H1 (cell line): ENCODE measurements at regions not wholly inside any gene's neighbourhood (a gene's known extent, or its start where the extent isn't known, plus 50 kb on each side); places are given as distances from the start of the nearest gene placed in this dataset.

Experiments used
- CTCF ChIA-PET: fragments of 300-600 bp; sonication (Branson Sonifier 250); formaldehyde crosslinking; loops from one replicate; lab custom pipeline; 2021; ENCODE audit not compliant: partially characterized antibody; lab: Charles Lee
- POLR2A ChIA-PET: fragments of 300-600 bp; sonication (Branson Sonifier 250); formaldehyde crosslinking; loops from one replicate; lab custom pipeline; 2021; ENCODE audit warnings: inconsistent platforms; ENCODE audit not compliant: partially characterized antibody; lab: Charles Lee
- DNase-seq, 2 experiments: peaks; one replicate each; pipeline versions ENCODE4 v3.0.0 to v3.0.0-alpha.2; 2010 to 2022; ENCODE audit warnings: low spot score in 2 of 2, low read depth in 1 of 2, mixed read lengths in 1 of 2
- FAIRE-seq: peaks from 2 replicates; lab custom pipeline; 2011; peaks lifted over from hg19 to GRCh38; lab: Jason Lieb, UNC
- H2AFZ ChIP-seq: 2 replicates; pipeline ENCODE4 v1.8.1; 2012; ENCODE audit warnings: low read length, inconsistent platforms
- H2AK5ac ChIP-seq: 2 replicates; pipeline ENCODE4 v1.6.1; 2013; ENCODE audit warnings: low read depth, low read length
- H2BK120ac ChIP-seq: replicated peaks from 2 replicates; pipeline ENCODE3; 2013; ENCODE audit warnings: low read depth, low read length, inconsistent platforms
- H2BK12ac ChIP-seq: 2 replicates; pipeline ENCODE4 v1.6.1; 2013; ENCODE audit warnings: low read depth, low read length
- H2BK15ac ChIP-seq: 2 replicates; pipeline ENCODE4 v1.6.1; 2013; ENCODE audit warnings: low read length
- H2BK20ac ChIP-seq: 2 replicates; pipeline ENCODE4 v1.6.1; 2013; ENCODE audit warnings: low read length
- H2BK5ac ChIP-seq: 2 replicates; pipeline ENCODE4 v1.6.1; 2013; ENCODE audit warnings: low read depth, low read length
- H3K14ac ChIP-seq: 2 replicates; pipeline ENCODE4 v1.6.1; 2013; ENCODE audit warnings: inconsistent platforms; ENCODE audit not compliant: insufficient read length
- H3K18ac ChIP-seq: 2 replicates; pipeline ENCODE4 v1.6.1; 2013; ENCODE audit warnings: low read length; ENCODE audit errors: extremely low read depth
- H3K23ac ChIP-seq: 2 replicates; pipeline ENCODE4 v1.6.1; 2013; ENCODE audit warnings: inconsistent platforms; ENCODE audit not compliant: insufficient read length
- H3K23me2 ChIP-seq: 2 replicates; pipeline ENCODE4 v1.6.1; 2013; ENCODE audit warnings: low read depth, low read length
- H3K27ac ChIP-seq: 2 replicates; pipeline ENCODE4 v1.6.1; 2011; ENCODE audit warnings: low read depth, low read length, inconsistent platforms
- H3K27me3 ChIP-seq, 4 experiments: replicated peaks in 1 of 4; 1 replicate in 1 of 4; 2 replicates in 3 of 4; pipeline versions ENCODE4 v1.6.1 to v1.8.1; 2011 to 2013; ENCODE audit warnings: low read length in 3 of 4, mild to moderate bottlenecking in 3 of 4, inconsistent platforms in 2 of 4, mixed read lengths in 2 of 4, moderate library complexity in 1 of 4; ENCODE audit not compliant: control insufficient read depth in 3 of 4, insufficient read depth in 3 of 4; ENCODE audit errors: extremely low read depth in 1 of 4
- H3K36me3 ChIP-seq, 4 experiments: 2 replicates each; pipeline versions ENCODE4 v1.6.1 to v1.8.1; 2011 to 2013; ENCODE audit warnings: mild to moderate bottlenecking in 4 of 4, low read length in 3 of 4, moderate library complexity in 2 of 4, control low read depth in 1 of 4, inconsistent platforms in 1 of 4; ENCODE audit not compliant: insufficient read depth in 4 of 4, control insufficient read depth in 2 of 4
- H3K4ac ChIP-seq: replicated peaks from 2 replicates; pipeline ENCODE3; 2013; ENCODE audit warnings: low read length, low read depth, mixed read lengths, inconsistent platforms; ENCODE audit not compliant: insufficient read length
- H3K4me1 ChIP-seq, 4 experiments: replicated peaks in 1 of 4; 1 replicate in 1 of 4; 2 replicates in 3 of 4; pipeline versions ENCODE4 v1.6.1 to v1.8.1; 2011 to 2013; ENCODE audit warnings: low read length in 3 of 4, inconsistent platforms in 2 of 4, mixed read lengths in 1 of 4; ENCODE audit not compliant: insufficient read depth in 4 of 4, control insufficient read depth in 3 of 4
- H3K4me2 ChIP-seq, 2 experiments: 2 replicates each; pipeline versions ENCODE4 v1.6.1 to v1.8.1; 2011 to 2013; ENCODE audit warnings: low read depth in 2 of 2, low read length in 2 of 2, control low read depth in 1 of 2, inconsistent platforms in 1 of 2, mild to moderate bottlenecking in 1 of 2; ENCODE audit not compliant: insufficient read depth in 1 of 2
- H3K4me3 ChIP-seq, 4 experiments: fragments of 200-600, 300-600 bp in 1 of 4; sonication (generic), shearing (Covaris generic), sonication (Bioruptor Twin) in 1 of 4; 2 replicates each; pipeline versions ENCODE4 v1.5.1 to v1.8.1; 2011 to 2016; ENCODE audit warnings: low read length in 4 of 4, low read depth in 3 of 4, control low read depth in 2 of 4, inconsistent platforms in 2 of 4, mild to moderate bottlenecking in 2 of 4, mixed read lengths in 1 of 4, moderate library complexity in 1 of 4; ENCODE audit not compliant: insufficient read depth in 2 of 4; ENCODE audit errors: extremely low read depth in 1 of 4
- H3K56ac ChIP-seq: replicated peaks from 2 replicates; pipeline ENCODE3; 2013; ENCODE audit warnings: low read depth, mild to moderate bottlenecking, mixed read lengths, low read length, inconsistent platforms; ENCODE audit not compliant: insufficient read length
- H3K79me1 ChIP-seq: 2 replicates; pipeline ENCODE4 v1.6.1; 2013; ENCODE audit warnings: low read depth, low read length, control low read depth
- H3K79me2 ChIP-seq, 2 experiments: 2 replicates each; pipeline versions ENCODE4 v1.6.1 to v1.8.1; 2012 to 2013; ENCODE audit warnings: low read length in 2 of 2, mild to moderate bottlenecking in 2 of 2, inconsistent platforms in 1 of 2; ENCODE audit not compliant: insufficient read depth in 2 of 2, control insufficient read depth in 1 of 2
- H3K9ac ChIP-seq, 4 experiments: replicated peaks in 1 of 4; 1 replicate in 1 of 4; 2 replicates in 3 of 4; pipeline versions ENCODE4 v1.6.1 to v1.8.1; 2011 to 2013; ENCODE audit warnings: low read depth in 3 of 4, low read length in 3 of 4, control low read depth in 2 of 4, mild to moderate bottlenecking in 2 of 4, moderate library complexity in 2 of 4, inconsistent platforms in 1 of 4; ENCODE audit errors: extremely low read depth in 1 of 4
- H3K9me3 ChIP-seq, 2 experiments: 2 replicates each; pipeline versions ENCODE4 v1.6.1 to v1.8.1; 2012 to 2013; ENCODE audit warnings: mild to moderate bottlenecking in 2 of 2, moderate library complexity in 2 of 2, control low read depth in 1 of 2, inconsistent platforms in 1 of 2, low read depth in 1 of 2, low read length in 1 of 2, mixed read lengths in 1 of 2; ENCODE audit not compliant: insufficient read depth in 2 of 2
- H4K20me1 ChIP-seq, 2 experiments: replicated peaks in 1 of 2; 2 replicates each; pipeline versions ENCODE3 to v1.8.1; 2011 to 2013; ENCODE audit warnings: inconsistent platforms in 2 of 2, low read length in 2 of 2, mild to moderate bottlenecking in 1 of 2; ENCODE audit not compliant: insufficient read depth in 2 of 2, control insufficient read depth in 1 of 2
- H4K5ac ChIP-seq: 2 replicates; pipeline ENCODE4 v1.6.1; 2013; ENCODE audit warnings: low read length, low read depth, mixed read lengths, inconsistent platforms; ENCODE audit not compliant: insufficient read length
- H4K8ac ChIP-seq: 2 replicates; pipeline ENCODE4 v1.8.0; 2013; ENCODE audit warnings: mild to moderate bottlenecking, moderate library complexity, low read length, inconsistent platforms; ENCODE audit not compliant: insufficient read depth; ENCODE audit errors: extremely low read depth
- H4K91ac ChIP-seq: replicated peaks from 2 replicates; pipeline ENCODE3; 2013; ENCODE audit warnings: low read length, mixed read lengths, inconsistent platforms; ENCODE audit not compliant: insufficient read length
- ASH2L ChIP-seq: fragments of 200-600, 300-600 bp; sonication (generic); IDR thresholded peaks from one replicate; pipeline ENCODE4 v1.7.1; 2017; ENCODE audit warnings: low read length
- CBX5 ChIP-seq: fragments of 300-800, 300-1000 bp; sonication (generic); IDR thresholded peaks from 2 replicates; pipeline ENCODE4 v1.7.1; 2016; ENCODE audit warnings: antibody characterized with exemption, low read length, low read depth
- CBX8 ChIP-seq: fragments of 300-800, 300-1000 bp; sonication (generic); IDR thresholded peaks from 2 replicates; pipeline ENCODE4 v1.7.1; 2016; ENCODE audit warnings: low read depth, low read length, borderline replicate concordance
- CTCF ChIP-seq, 3 experiments: IDR thresholded peaks; 1 replicate in 2 of 3; 2 replicates in 1 of 3; pipeline versions ENCODE4 v1.5.1 to v1.6.1; 2011; ENCODE audit warnings: low read length in 3 of 3, mild to moderate bottlenecking in 3 of 3, inconsistent platforms in 2 of 3, low read depth in 1 of 3, moderate library complexity in 1 of 3; ENCODE audit not compliant: insufficient read depth in 1 of 3; ENCODE audit errors: control extremely low read depth in 1 of 3
- POLR2A ChIP-seq, 2 experiments: IDR thresholded peaks; 1 replicate in 1 of 2; 2 replicates in 1 of 2; pipeline ENCODE4 v1.6.1; 2011; ENCODE audit warnings: low read depth in 2 of 2, low read length in 2 of 2, mild to moderate bottlenecking in 2 of 2; ENCODE audit errors: control extremely low read depth in 1 of 2
- POU5F1 ChIP-seq: IDR thresholded peaks from 2 replicates; pipeline ENCODE4 v1.6.1; 2011; ENCODE audit warnings: low read depth, mild to moderate bottlenecking, low read length, moderate library complexity
- RXRA ChIP-seq: IDR thresholded peaks from 2 replicates; pipeline ENCODE4 v1.6.1; 2011; ENCODE audit warnings: low read depth, mild to moderate bottlenecking, low read length, moderate library complexity; ENCODE audit not compliant: insufficient read depth
- TAF1 ChIP-seq: IDR thresholded peaks from 2 replicates; pipeline ENCODE4 v1.6.1; 2011; ENCODE audit warnings: mild to moderate bottlenecking, low read depth, low read length
- YY1 ChIP-seq: IDR thresholded peaks from 2 replicates; pipeline ENCODE4 v1.6.1; 2011; ENCODE audit warnings: low read depth, mild to moderate bottlenecking, low read length
- ZNF274 ChIP-seq: IDR thresholded peaks from 2 replicates; pipeline ENCODE4 v1.7.0; 2012; ENCODE audit warnings: low read length, borderline replicate concordance; ENCODE audit errors: extremely low read depth

- TF ChIP-seq YY1 (no peak), ASH2L (no peak), POLR2A (IDR thresholded peaks at IDR 0.05; ENCODE audit: control extremely low read depth in 1 of 2, low read depth in 2 of 2, low read length in 2 of 2) (no peak), CBX8 (no peak), TAF1 (no peak), ZNF274 (no peak), CBX5 (no peak), POU5F1 (no peak), RXRA (no peak), CTCF (IDR thresholded peaks at IDR 0.05; ENCODE audit: control extremely low read depth in 1 of 3, insufficient read depth in 1 of 3, low read depth in 1 of 3, low read length in 3 of 3) (no peak)
- no peak overlapping the region for H4K91ac ChIP-seq
- no peaks in the 10 kb centered on the region for H3K36me3 ChIP-seq
- H3K4ac ChIP-seq: no peak overlapping the region
- no peak overlapping the region for H3K56ac ChIP-seq
- H3K4me2 ChIP-seq: no peak overlapping the region
- no peak overlapping the region for H3K4me3 ChIP-seq
- no peaks in the 10 kb centered on the region for H3K79me2 ChIP-seq
- no peak overlapping the region for H2BK12ac ChIP-seq
- no peaks in the 10 kb centered on the region for H4K20me1 ChIP-seq
- H2BK15ac ChIP-seq: no peak overlapping the region
- H2BK20ac ChIP-seq: no peak overlapping the region
- no peak overlapping the region for H2AK5ac ChIP-seq
- no peak overlapping the region for H4K5ac ChIP-seq
- H3K4me1 ChIP-seq: no peaks in the 10 kb centered on the region
- no peaks in the 10 kb centered on the region for H3K79me1 ChIP-seq
- H3K23ac ChIP-seq: no peak overlapping the region
- H3K9ac ChIP-seq: no peak overlapping the region
- ChIA-PET CTCF (interaction anchor here (0.6 kb wide), 1 partner anchor 114 kb away, joined by 3 read pairs; no protein-coding TSS in a partner anchor), POLR2A (no interaction called here)
- H3K18ac ChIP-seq: no peak overlapping the region
- H4K8ac ChIP-seq: no peak overlapping the region
- no peaks in the 10 kb centered on the region for H3K23me2 ChIP-seq
- no peak overlapping the region for H2BK120ac ChIP-seq
- no peak overlapping the region for H2BK5ac ChIP-seq
- H3K9me3 ChIP-seq: no peaks in the 10 kb centered on the region
- no peak for FAIRE-seq
- H2AFZ ChIP-seq: no peak overlapping the region
- no peak overlapping the region for H3K27ac ChIP-seq
- no peak for DNase-seq
- no peak overlapping the region for H3K14ac ChIP-seq
- H3K27me3 ChIP-seq: no peaks in the 10 kb centered on the region
These were observed 240.6 kb downstream of the OTOL1 start for GRCh38 chr3:161737171-161737570.
